Left lung (tissue), 4 donors: ENCODE measurements at regions not wholly inside any gene's neighbourhood (a gene's known extent, or its start where the extent isn't known, plus 50 kb on each side); places are given as distances from the start of the nearest gene placed in this dataset.
A peak's percentile ranks its signal among the peaks of the same experiment; 100 is the strongest.

ENCODE experiments used
- ATAC-seq: fragments of 200-7000 bp; cut with Tn5 transposase; one replicate; pipeline ENCODE4 v1.9.1; 2020; ENCODE audit warnings: moderate library complexity
- DNase-seq, 4 donors: peaks; one replicate each; pipeline ENCODE4 v3.0.0-alpha.2; 2013 to 2020
- H3K27ac ChIP-seq, 2 donors: fragments of 200-600 bp; sonication (generic) in 1 of 2; one replicate each; pipeline versions ENCODE4 v1.5.0 to v1.8.0; 2020 to 2021
- H3K27me3 ChIP-seq, 2 donors: fragments of 200-600 bp; sonication (generic) in 1 of 2; one replicate each; pipeline versions ENCODE4 v1.5.0 to v1.8.0; 2020 to 2021
- H3K36me3 ChIP-seq, 2 donors: fragments of 200-600 bp; sonication (generic) in 1 of 2; one replicate each; pipeline versions ENCODE4 v1.5.0 to v1.8.0; 2020 to 2021
- H3K4me1 ChIP-seq, 2 donors: fragments of 200-600 bp; one replicate each; pipeline ENCODE4 v1.8.0; 2021
- H3K4me3 ChIP-seq, 2 donors: fragments of 200-600 bp; sonication (generic) in 1 of 2; one replicate each; pipeline versions ENCODE4 v1.5.0 to v1.8.0; 2020 to 2021; ENCODE audit warnings: mild to moderate bottlenecking in 1 of 2
- H3K9me3 ChIP-seq, 2 donors: fragments of 200-600 bp; sonication (generic) in 1 of 2; one replicate each; pipeline versions ENCODE4 v1.5.0 to v1.8.0; 2020 to 2021
- intact Hi-C, 2 donors: fragments of 100-400 bp; cut with DNase I; formaldehyde crosslinking; loops; one replicate each; pipeline versions ENCODE4 v1.11.2 to v1.14.2; 2022
- TF ChIP-seq, protein P1 (sequence below), 2 donors: fragments of 200-600 bp; sonication (generic) in 1 of 2; IDR thresholded peaks; one replicate each; pipeline versions ENCODE4 v1.5.0 to v1.8.0; 2021; ENCODE audit warnings: antibody characterized with exemption in 2 of 2
- donor health status: DM: no; HTN: yes; CAD: no.
- donor health status: DM: no; HTN: no; CAD: no.

DNA sequence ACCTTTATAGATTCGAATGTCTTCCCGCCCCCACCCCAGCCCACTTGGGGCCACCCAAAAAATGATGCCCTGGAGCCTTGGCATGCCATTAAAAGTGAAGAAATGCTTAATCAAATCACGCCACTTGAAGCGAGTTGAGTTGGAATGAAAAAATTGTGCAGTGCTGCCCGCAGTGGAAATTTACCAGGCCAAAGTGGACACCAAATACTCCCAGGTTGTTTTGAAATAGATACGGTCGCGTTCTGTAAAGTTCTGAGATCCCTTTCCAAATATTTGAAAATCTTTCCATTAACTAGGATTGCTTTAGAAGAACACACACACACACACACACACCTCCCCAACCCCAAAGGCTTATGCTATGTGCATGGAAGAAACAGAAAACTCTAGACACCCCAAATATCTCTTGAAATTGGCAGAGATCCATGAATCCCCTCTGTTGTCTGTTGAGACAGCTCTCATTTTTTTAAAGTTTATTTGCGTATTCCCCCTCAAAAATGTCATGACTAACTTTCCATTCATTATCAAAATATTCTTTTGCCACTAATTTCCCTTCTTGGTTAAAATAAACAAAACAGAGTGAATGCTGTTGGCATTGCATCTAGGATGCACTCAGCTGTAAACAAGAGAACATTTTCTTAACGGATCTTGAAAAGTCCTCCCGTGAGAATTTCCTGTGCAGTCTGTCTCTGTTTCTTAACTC, 142.3 kb upstream of the KCNE2 start:
- intact Hi-C loops = no loop called here
- Histone ChIP-seq H3K27ac (no peak overlapping the region), H3K4me3 (no peak overlapping the region), H3K9me3 (no peaks in the 10 kb centered on the region), H3K27me3 (no peaks in the 10 kb centered on the region), H3K4me1 (peaks cover 0 to 4% of the 10 kb centered on the region in 2 donors), H3K36me3 (no peaks in the 10 kb centered on the region)
- ATAC-seq (no peak), DNase-seq (no peak)
- TF ChIP-seq, protein P1, sequence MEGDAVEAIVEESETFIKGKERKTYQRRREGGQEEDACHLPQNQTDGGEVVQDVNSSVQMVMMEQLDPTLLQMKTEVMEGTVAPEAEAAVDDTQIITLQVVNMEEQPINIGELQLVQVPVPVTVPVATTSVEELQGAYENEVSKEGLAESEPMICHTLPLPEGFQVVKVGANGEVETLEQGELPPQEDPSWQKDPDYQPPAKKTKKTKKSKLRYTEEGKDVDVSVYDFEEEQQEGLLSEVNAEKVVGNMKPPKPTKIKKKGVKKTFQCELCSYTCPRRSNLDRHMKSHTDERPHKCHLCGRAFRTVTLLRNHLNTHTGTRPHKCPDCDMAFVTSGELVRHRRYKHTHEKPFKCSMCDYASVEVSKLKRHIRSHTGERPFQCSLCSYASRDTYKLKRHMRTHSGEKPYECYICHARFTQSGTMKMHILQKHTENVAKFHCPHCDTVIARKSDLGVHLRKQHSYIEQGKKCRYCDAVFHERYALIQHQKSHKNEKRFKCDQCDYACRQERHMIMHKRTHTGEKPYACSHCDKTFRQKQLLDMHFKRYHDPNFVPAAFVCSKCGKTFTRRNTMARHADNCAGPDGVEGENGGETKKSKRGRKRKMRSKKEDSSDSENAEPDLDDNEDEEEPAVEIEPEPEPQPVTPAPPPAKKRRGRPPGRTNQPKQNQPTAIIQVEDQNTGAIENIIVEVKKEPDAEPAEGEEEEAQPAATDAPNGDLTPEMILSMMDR (IDR thresholded peaks at IDR 0.05) = no peak

DNA sequence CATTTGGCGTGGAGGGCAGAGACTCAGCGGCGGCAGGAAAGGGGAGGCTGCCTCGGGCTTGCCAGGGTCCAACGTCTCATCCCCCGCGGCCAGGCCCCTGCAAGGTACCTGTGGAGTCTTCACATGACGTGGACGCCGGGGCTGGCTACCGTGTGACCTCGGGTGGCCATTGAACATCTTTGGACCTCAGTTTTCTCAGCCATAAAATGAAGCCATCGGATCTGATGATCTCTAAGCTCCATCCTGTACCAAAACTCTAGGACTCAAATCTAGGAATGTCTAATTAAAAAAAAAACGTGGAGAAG, 141.8 kb upstream of the KCNE2 start:
- Histone ChIP-seq H3K27ac (no peak overlapping the region), H3K4me3 (no peak overlapping the region), H3K27me3 (no peaks in the 10 kb centered on the region), H3K4me1 (peaks cover 0 to 4% of the 10 kb centered on the region in 2 donors), H3K9me3 (no peaks in the 10 kb centered on the region), H3K36me3 (no peaks in the 10 kb centered on the region)
- TF ChIP-seq, protein P1 (IDR thresholded peaks at IDR 0.05) = no peak
- DNase-seq (no peak), ATAC-seq (no peak)
- intact Hi-C loops = no loop called here

DNA sequence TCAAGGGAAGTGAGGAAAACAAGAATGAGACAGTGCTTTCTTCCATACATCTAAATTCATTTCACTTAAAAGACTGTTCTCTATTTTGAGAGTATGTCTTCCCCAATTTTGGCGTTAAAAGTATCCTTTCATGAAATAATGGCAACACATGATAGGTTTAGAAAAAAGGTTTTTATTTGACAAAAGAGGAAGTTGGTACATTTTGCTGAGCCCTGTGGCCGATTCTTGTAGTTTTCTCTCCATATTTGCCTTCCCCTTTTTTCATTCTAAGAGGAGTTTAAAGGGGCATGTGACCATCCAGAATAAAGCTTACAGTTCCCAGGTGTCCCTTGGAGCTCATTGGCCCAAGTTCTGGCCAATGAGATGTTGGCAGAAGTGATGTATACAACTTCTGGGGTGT, 140.4 kb upstream of the KCNE2 start:
- no peak overlapping the region for H3K27ac ChIP-seq
- no peaks in the 10 kb centered on the region for H3K36me3 ChIP-seq
- no peak overlapping the region for H3K4me3 ChIP-seq
- ATAC-seq (peak; percentile 37), DNase-seq (no peak)
- intact Hi-C loops = no loop called here
- H3K9me3 ChIP-seq = no peaks in the 10 kb centered on the region
- TF ChIP-seq, protein P1 (IDR thresholded peaks at IDR 0.05) = no peak
- peaks cover 0 to 4% of the 10 kb centered on the region in 2 donors for H3K4me1 ChIP-seq
- H3K27me3 ChIP-seq = no peaks in the 10 kb centered on the region

DNA sequence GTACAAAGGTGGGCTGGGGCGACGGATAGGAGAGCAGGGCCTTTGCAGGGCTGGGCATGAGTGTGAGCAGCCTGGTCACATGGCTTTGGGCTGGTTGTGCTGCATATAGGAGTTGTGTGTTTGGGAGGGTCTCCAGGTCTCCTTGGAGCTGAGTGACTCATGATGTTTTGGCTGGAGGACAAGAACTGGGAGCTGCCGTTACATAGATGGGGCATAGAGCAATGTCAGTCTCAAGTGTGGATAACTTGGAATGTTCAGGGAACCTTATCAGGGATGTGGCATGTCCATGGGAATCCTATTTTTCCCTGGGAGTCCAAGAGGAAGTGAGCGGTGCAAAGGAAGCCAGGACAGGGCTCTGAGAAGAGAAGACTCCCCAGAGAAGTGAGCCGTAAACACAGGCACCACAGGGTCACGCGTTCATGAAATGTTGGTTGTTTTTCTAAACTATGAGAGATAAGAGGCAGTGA, 136.4 kb upstream of the KCNE2 start:
- Histone ChIP-seq H3K27me3 (no peaks in the 10 kb centered on the region), H3K27ac (no peak overlapping the region), H3K9me3 (no peaks in the 10 kb centered on the region), H3K4me3 (no peak overlapping the region), H3K36me3 (no peaks in the 10 kb centered on the region), H3K4me1 (peaks cover 0 to 4% of the 10 kb centered on the region in 2 donors)
- TF ChIP-seq, protein P1 (IDR thresholded peaks at IDR 0.05) = no peak
- intact Hi-C loops = no loop called here
- no peak for ATAC-seq
- no peak for DNase-seq

DNA sequence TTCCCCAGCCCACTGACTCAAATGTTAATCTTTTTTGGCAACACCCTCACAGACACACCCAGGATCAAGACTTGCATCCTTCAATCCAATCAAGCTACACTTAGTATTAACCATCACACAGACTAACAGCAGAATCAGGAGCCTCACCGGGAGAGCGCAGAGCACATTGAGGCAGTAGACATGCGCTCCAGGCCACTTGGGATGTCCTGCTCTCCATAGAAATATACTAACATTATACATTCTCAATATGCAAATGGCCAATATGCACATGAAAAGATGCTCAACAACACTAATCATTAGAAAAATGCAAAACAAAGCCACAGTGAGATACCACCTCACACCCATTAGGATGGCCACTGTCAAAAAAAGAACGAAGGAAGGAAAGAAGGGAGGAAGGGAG, 135.0 kb upstream of the KCNE2 start:
- no peak for DNase-seq
- no peaks in the 10 kb centered on the region for H3K9me3 ChIP-seq
- no peaks in the 10 kb centered on the region for H3K4me1 ChIP-seq
- H3K4me3 ChIP-seq = no peak overlapping the region
- no peak overlapping the region for H3K27ac ChIP-seq
- ATAC-seq = no peak
- no peaks in the 10 kb centered on the region for H3K27me3 ChIP-seq
- TF ChIP-seq, protein P1 (IDR thresholded peaks at IDR 0.05) = no peak
- no peaks in the 10 kb centered on the region for H3K36me3 ChIP-seq
- intact Hi-C loops = no loop called here
